ENCODE measurements at regions not wholly inside any gene's neighbourhood (a gene's known extent, or its start where the extent isn't known, plus 50 kb on each side); places are given as distances from the start of the nearest gene placed in this dataset.

DNA sequence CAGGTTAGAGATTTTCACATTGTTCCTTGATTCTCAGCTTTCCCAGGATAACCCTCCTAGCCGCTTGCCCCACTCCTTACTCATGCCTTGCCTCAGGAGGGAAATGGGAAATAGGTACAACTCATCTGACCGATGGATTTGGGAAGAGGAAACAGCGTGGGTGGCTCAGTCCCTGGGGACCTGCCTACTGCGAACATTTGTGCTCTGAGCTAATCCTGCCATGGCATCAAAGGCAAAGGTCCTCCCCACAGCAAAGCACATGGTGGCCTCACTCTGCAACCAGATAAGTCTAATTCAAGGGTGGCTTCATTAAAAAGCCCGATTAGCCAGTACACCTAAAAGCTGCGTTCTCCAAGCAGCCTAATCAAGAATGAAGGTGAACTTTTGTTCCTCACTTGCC is 82.4 kb upstream of the ADRA1B start:
- Histone ChIP-seq H3K36me3 (ENCODE audit: control insufficient read depth in 1 of 2, insufficient read depth in 2 of 2, low read length in 2 of 2) (no peaks in the 10 kb centered on the region), H3K27ac (ENCODE audit: low read depth, low read length) (no peak overlapping the region), H3K9ac (ENCODE audit: low read depth in 1 of 2, low read length in 2 of 2) (no peak overlapping the region), H3K9me3 (ENCODE audit: control insufficient read depth in 1 of 2, low read length in 2 of 2) (no peaks in the 10 kb centered on the region), H3K4me3 (ENCODE audit: low read depth in 1 of 2, low read length in 2 of 2) (no peak overlapping the region), H3K27me3 (ENCODE audit: control insufficient read depth in 1 of 2, insufficient read depth in 2 of 2, low read length in 2 of 2) (no peaks in the 10 kb centered on the region), H3K4me1 (ENCODE audit: control insufficient read depth in 1 of 2, insufficient read depth in 2 of 2, low read length in 2 of 2) (no peaks in the 10 kb centered on the region)

DNA sequence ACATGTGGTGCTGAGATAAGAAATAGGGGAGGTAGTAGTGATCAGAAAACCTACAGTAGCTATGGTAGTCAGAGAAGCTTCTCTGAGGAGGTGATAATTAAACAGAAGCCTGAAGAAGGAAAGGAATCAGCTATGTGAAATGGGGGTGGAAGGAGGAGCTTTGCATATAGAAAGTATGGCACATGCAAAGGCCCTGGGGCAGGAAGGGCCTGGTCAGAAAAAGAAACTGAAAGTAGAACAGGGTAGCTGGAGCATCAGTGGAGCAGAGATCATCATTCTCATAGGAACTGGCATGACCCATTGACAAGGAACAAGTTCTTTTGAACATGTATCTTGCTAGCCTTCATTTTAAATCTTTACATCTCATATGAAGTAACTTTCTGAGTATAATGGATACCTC is 80.7 kb upstream of the ADRA1B start:
- Histone ChIP-seq H3K9me3 (ENCODE audit: control insufficient read depth in 1 of 2, low read length in 2 of 2) (no peaks in the 10 kb centered on the region), H3K36me3 (ENCODE audit: control insufficient read depth in 1 of 2, insufficient read depth in 2 of 2, low read length in 2 of 2) (no peaks in the 10 kb centered on the region), H3K4me1 (ENCODE audit: control insufficient read depth in 1 of 2, insufficient read depth in 2 of 2, low read length in 2 of 2) (no peaks in the 10 kb centered on the region), H3K4me3 (ENCODE audit: low read depth in 1 of 2, low read length in 2 of 2) (no peak overlapping the region), H3K27ac (ENCODE audit: low read depth, low read length) (no peak overlapping the region), H3K27me3 (ENCODE audit: control insufficient read depth in 1 of 2, insufficient read depth in 2 of 2, low read length in 2 of 2) (no peaks in the 10 kb centered on the region), H3K9ac (ENCODE audit: low read depth in 1 of 2, low read length in 2 of 2) (no peak overlapping the region)

DNA sequence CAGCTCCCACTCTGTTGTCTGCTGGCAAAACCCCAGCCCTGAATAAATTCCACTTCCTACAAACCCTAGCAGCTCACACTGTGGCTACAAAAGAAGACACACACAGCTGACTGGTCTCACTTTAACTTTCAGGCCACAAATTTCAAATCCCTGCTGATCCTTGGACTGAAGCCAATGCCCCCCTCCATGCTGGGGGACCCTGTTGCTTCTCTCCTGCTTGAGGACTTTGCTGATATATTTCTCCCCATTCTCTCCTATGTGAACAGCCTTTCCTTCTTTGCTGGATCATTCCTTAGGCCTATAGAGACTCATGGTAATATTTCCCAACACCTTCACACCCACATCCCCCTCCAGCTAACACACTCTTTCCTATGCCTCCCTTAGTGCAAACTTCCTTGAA is 79.6 kb upstream of the ADRA1B start:
- Histone ChIP-seq H3K9ac (ENCODE audit: low read depth in 1 of 2, low read length in 2 of 2) (no peak overlapping the region), H3K27me3 (ENCODE audit: control insufficient read depth in 1 of 2, insufficient read depth in 2 of 2, low read length in 2 of 2) (no peaks in the 10 kb centered on the region), H3K4me1 (ENCODE audit: control insufficient read depth in 1 of 2, insufficient read depth in 2 of 2, low read length in 2 of 2) (no peaks in the 10 kb centered on the region), H3K9me3 (ENCODE audit: control insufficient read depth in 1 of 2, low read length in 2 of 2) (no peaks in the 10 kb centered on the region), H3K27ac (ENCODE audit: low read depth, low read length) (no peak overlapping the region), H3K4me3 (ENCODE audit: low read depth in 1 of 2, low read length in 2 of 2) (no peak overlapping the region), H3K36me3 (ENCODE audit: control insufficient read depth in 1 of 2, insufficient read depth in 2 of 2, low read length in 2 of 2) (no peaks in the 10 kb centered on the region)

DNA sequence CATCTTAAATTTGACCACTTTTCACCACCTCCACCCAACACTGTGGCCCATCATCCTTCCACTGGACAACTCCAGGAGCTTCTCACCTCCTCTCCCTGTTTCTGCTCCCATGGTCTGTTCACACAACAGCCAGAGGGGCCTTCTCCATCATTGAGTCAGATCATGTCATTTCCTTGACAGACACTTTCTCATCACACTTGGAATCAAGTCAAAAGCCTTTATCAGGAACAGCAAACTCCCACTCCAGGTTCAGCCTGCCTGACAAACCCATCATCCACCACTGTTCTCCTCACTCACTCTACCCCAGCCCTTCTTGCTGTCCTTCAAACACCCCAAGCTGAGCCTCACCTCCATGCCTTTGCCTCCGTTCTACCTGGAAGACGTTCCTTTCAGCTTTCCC is 78.4 kb upstream of the ADRA1B start:
- Histone ChIP-seq H3K4me3 (ENCODE audit: low read depth in 1 of 2, low read length in 2 of 2) (no peak overlapping the region), H3K4me1 (ENCODE audit: control insufficient read depth in 1 of 2, insufficient read depth in 2 of 2, low read length in 2 of 2) (no peaks in the 10 kb centered on the region), H3K36me3 (ENCODE audit: control insufficient read depth in 1 of 2, insufficient read depth in 2 of 2, low read length in 2 of 2) (no peaks in the 10 kb centered on the region), H3K27ac (ENCODE audit: low read depth, low read length) (no peak overlapping the region), H3K9me3 (ENCODE audit: control insufficient read depth in 1 of 2, low read length in 2 of 2) (no peaks in the 10 kb centered on the region), H3K27me3 (ENCODE audit: control insufficient read depth in 1 of 2, insufficient read depth in 2 of 2, low read length in 2 of 2) (no peaks in the 10 kb centered on the region), H3K9ac (ENCODE audit: low read depth in 1 of 2, low read length in 2 of 2) (no peak overlapping the region)

DNA sequence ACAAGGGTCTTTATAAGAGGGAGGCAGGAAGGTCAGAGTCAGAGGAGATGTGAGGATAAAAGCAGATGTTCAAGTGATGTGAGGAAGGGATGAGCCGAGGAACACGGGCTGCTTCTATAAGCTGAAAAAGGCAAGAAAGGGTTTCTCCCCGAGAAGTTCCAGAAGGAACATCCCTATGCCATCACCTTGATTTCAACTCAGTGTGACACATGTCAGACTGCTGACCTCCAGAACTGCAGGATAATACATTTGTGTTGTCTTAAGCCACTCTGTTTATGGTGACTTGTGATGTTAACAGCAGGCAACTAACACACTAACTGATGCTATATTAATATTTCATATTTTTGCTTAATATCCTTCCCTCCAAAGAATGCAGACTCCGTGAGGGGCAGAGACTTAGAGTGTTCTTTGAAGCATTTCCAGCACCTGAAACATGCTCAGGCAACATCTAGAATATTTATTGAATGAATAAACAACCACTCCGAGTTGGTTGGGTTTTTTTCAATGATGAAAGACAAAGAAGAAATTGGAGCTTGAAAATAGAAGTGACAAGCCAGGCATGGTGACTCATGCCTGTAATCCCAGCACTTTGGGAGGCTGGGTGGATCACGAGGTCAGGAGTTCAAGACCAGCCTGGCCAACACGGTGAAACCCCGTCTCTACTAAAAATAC is 77.6 kb upstream of the ADRA1B start:
- H3K27me3 ChIP-seq (ENCODE audit: control insufficient read depth in 1 of 2, insufficient read depth in 2 of 2, low read length in 2 of 2) = no peaks in the 10 kb centered on the region
- H3K9ac ChIP-seq (ENCODE audit: low read depth in 1 of 2, low read length in 2 of 2) = no peak overlapping the region
- no peaks in the 10 kb centered on the region for H3K9me3 ChIP-seq (ENCODE audit: control insufficient read depth in 1 of 2, low read length in 2 of 2)
- H3K4me1 ChIP-seq (ENCODE audit: control insufficient read depth in 1 of 2, insufficient read depth in 2 of 2, low read length in 2 of 2) = no peaks in the 10 kb centered on the region
- H3K36me3 ChIP-seq (ENCODE audit: control insufficient read depth in 1 of 2, insufficient read depth in 2 of 2, low read length in 2 of 2) = no peaks in the 10 kb centered on the region
- no peak overlapping the region for H3K27ac ChIP-seq (ENCODE audit: low read depth, low read length)
- no peak overlapping the region for H3K4me3 ChIP-seq (ENCODE audit: low read depth in 1 of 2, low read length in 2 of 2)

DNA sequence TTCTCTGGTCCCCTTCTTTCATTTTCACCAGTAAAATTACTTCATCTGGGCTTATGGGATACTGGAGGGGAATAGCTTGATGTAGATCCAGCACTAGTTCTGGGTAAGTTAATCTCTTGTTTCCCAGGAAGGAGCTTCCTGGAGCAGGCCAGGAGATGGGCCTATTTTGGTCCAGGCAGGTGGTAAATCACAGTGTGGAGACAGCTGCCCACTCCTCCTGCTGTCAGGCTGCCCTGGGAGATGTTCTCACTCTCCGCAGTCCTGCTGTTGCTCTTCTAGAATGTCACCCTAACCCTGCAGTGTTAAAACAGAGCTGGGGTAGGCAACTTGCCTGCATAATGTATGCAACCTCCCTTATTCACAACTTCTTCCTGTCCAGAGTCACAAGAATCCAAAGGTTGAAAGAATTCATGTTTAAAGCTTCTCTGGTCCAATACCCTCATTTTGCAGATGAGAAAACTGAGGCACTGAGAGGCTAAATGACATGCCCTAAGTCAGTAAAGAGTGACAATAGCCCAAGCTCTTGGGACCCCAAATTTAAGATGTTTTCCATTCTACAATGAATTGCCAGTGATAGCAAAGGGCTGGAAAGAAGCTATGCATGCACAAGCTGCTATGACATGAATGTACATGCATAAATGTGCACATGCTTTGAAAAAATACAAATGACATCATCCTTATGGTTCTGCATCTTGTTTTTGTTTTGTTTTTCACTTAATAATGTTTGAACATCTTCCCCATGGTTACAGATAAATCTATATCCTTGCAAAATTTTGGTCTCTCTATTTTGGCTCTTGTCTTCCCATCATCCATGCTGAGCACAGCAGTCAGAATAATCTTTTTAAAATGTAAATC is 71.8 kb upstream of the ADRA1B start:
- no peaks in the 10 kb centered on the region for H3K4me1 ChIP-seq (ENCODE audit: control insufficient read depth in 1 of 2, insufficient read depth in 2 of 2, low read length in 2 of 2)
- H3K4me3 ChIP-seq (ENCODE audit: low read depth in 1 of 2, low read length in 2 of 2) = no peak overlapping the region
- no peaks in the 10 kb centered on the region for H3K9me3 ChIP-seq (ENCODE audit: control insufficient read depth in 1 of 2, low read length in 2 of 2)

DNA sequence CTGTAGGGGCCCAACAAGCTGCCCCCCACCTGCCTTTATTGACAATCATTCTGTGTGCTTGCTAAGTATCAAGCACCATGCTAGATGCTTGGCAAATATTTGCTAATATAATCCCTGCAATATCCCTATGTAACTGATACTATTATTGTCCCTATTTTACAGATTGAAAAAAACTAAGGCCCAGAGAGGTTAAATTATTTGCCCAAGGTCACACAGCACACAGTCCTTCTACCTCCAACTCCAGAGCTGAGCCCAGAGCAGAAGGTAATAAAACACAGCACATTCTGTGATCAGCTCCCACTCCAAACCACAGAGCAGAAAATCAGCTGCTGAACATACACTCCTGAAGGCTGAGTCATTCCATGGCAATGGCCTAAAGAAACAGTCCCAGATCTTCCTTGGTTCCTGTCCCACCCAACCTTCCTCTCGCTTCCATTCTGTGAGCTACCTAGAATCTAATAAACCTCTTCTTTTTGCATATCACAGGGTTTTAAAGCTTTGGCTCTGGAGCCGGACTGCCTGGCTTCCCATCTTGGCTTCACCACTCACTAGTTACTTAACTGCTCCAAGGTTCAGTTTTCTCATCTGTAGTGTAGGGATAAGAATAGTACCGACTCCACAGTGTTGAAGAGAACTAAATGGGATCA is 66.7 kb upstream of the ADRA1B start:
- H3K9ac ChIP-seq (ENCODE audit: low read depth in 1 of 2, low read length in 2 of 2) = no peak overlapping the region
- H3K27ac ChIP-seq (ENCODE audit: low read depth, low read length) = no peak overlapping the region
- H3K9me3 ChIP-seq (ENCODE audit: control insufficient read depth in 1 of 2, low read length in 2 of 2) = no peaks in the 10 kb centered on the region
- no peaks in the 10 kb centered on the region for H3K4me1 ChIP-seq (ENCODE audit: control insufficient read depth in 1 of 2, insufficient read depth in 2 of 2, low read length in 2 of 2)
- no peaks in the 10 kb centered on the region for H3K36me3 ChIP-seq (ENCODE audit: control insufficient read depth in 1 of 2, insufficient read depth in 2 of 2, low read length in 2 of 2)
- no peaks in the 10 kb centered on the region for H3K27me3 ChIP-seq (ENCODE audit: control insufficient read depth in 1 of 2, insufficient read depth in 2 of 2, low read length in 2 of 2)
- H3K4me3 ChIP-seq (ENCODE audit: low read depth in 1 of 2, low read length in 2 of 2) = no peak overlapping the region

More for the DNA sequence above, 71.8 kb upstream of the ADRA1B start:
- H3K36me3 ChIP-seq (ENCODE audit: control insufficient read depth in 1 of 2, insufficient read depth in 2 of 2, low read length in 2 of 2) = no peaks in the 10 kb centered on the region
- H3K27me3 ChIP-seq (ENCODE audit: control insufficient read depth in 1 of 2, insufficient read depth in 2 of 2, low read length in 2 of 2) = no peaks in the 10 kb centered on the region
- no peak overlapping the region for H3K27ac ChIP-seq (ENCODE audit: low read depth, low read length)
- no peak overlapping the region for H3K9ac ChIP-seq (ENCODE audit: low read depth in 1 of 2, low read length in 2 of 2)

DNA sequence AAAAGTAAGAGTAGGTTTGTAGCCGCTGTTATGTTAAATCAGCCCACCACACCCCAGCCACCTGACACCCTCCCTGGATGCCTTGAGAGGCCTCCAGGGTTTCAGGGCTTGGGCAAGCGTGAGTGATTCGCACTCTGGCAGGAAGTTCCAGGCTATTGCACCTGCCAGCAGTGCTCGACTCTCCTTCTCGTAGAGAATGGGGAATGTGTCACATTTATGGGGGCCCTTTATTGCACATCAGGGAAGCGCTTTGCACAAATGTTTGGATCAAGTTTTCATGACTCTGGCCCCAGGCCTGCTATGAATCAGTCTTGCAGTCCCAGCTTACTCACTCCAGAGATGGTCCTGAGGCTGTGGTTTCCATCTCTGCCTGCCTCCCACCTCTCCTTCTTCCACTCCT is 66.1 kb upstream of the ADRA1B start:
- H3K27me3 ChIP-seq (ENCODE audit: control insufficient read depth in 1 of 2, insufficient read depth in 2 of 2, low read length in 2 of 2) = no peaks in the 10 kb centered on the region
- H3K36me3 ChIP-seq (ENCODE audit: control insufficient read depth in 1 of 2, insufficient read depth in 2 of 2, low read length in 2 of 2) = no peaks in the 10 kb centered on the region
- H3K4me1 ChIP-seq (ENCODE audit: control insufficient read depth in 1 of 2, insufficient read depth in 2 of 2, low read length in 2 of 2) = no peaks in the 10 kb centered on the region
- H3K27ac ChIP-seq (ENCODE audit: low read depth, low read length) = no peak overlapping the region
- no peak overlapping the region for H3K4me3 ChIP-seq (ENCODE audit: low read depth in 1 of 2, low read length in 2 of 2)
- H3K9me3 ChIP-seq (ENCODE audit: control insufficient read depth in 1 of 2, low read length in 2 of 2) = no peaks in the 10 kb centered on the region
- no peak overlapping the region for H3K9ac ChIP-seq (ENCODE audit: low read depth in 1 of 2, low read length in 2 of 2)

DNA sequence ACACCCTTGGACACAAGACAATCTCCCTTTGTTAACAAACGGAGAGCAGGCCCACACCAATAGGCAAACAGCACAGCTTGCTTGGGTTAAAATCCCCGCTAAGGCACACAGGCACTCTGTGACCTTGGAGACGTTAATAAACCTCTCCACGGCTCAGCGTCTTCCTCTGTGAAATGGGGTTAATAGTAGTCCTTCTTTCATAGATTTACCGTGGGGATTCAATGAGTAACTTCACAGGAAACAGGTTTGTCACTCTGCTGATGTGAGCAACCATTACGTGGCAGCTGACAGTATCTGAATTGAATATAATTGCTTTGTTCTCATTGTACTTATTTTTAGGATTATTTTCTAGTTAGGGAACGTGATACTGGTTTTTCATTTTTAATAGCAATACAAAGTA is 65.2 kb upstream of the ADRA1B start:
- Histone ChIP-seq H3K4me1 (ENCODE audit: control insufficient read depth in 1 of 2, insufficient read depth in 2 of 2, low read length in 2 of 2) (no peaks in the 10 kb centered on the region), H3K27ac (ENCODE audit: low read depth, low read length) (no peak overlapping the region), H3K9ac (ENCODE audit: low read depth in 1 of 2, low read length in 2 of 2) (no peak overlapping the region), H3K27me3 (ENCODE audit: control insufficient read depth in 1 of 2, insufficient read depth in 2 of 2, low read length in 2 of 2) (no peaks in the 10 kb centered on the region), H3K4me3 (ENCODE audit: low read depth in 1 of 2, low read length in 2 of 2) (no peak overlapping the region), H3K36me3 (ENCODE audit: control insufficient read depth in 1 of 2, insufficient read depth in 2 of 2, low read length in 2 of 2) (no peaks in the 10 kb centered on the region), H3K9me3 (ENCODE audit: control insufficient read depth in 1 of 2, low read length in 2 of 2) (no peaks in the 10 kb centered on the region)

DNA sequence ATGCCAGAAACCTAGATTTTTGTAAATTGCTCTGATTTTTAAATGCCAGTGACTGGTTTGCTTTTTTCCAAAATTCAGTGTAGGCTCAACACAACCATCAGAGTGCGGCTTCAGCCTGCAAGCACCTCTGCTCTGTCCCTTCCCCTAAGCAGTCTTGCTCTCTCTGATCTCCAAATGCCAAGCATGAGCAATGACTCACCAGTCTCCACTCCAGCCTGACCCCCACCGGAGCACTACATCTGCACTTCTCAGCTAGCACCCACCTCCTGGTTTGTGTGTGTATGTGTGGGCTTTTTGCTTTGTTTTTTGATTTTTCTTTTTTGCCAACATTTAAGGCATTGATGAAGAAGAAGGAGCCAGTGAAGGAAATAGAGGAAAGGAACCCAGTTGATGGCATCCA is 61.4 kb upstream of the ADRA1B start:
- Histone ChIP-seq H3K4me1 (ENCODE audit: control insufficient read depth in 1 of 2, insufficient read depth in 2 of 2, low read length in 2 of 2) (no peaks in the 10 kb centered on the region), H3K27ac (ENCODE audit: low read depth, low read length) (no peak overlapping the region), H3K36me3 (ENCODE audit: control insufficient read depth in 1 of 2, insufficient read depth in 2 of 2, low read length in 2 of 2) (no peaks in the 10 kb centered on the region), H3K27me3 (ENCODE audit: control insufficient read depth in 1 of 2, insufficient read depth in 2 of 2, low read length in 2 of 2) (peaks cover 0 to 2% of the 10 kb centered on the region in 2 donors), H3K9ac (ENCODE audit: low read depth in 1 of 2, low read length in 2 of 2) (no peak overlapping the region), H3K4me3 (ENCODE audit: low read depth in 1 of 2, low read length in 2 of 2) (no peak overlapping the region), H3K9me3 (ENCODE audit: control insufficient read depth in 1 of 2, low read length in 2 of 2) (no peaks in the 10 kb centered on the region)

All from duodenal mucosa (tissue), 2 donors.